Stimulated activated naive CD8-positive, alpha-beta T cell treated with anti-CD3 and anti-CD28 coated beads, Interleukin-15, amount 100 ng/mL, for 72 hours (primary cell): ENCODE measurements at regions not wholly inside any gene's neighbourhood (a gene's known extent, or its start where the extent isn't known, plus 50 kb on each side); places are given as distances from the start of the nearest gene placed in this dataset.
A peak's percentile ranks its signal among the peaks of the same experiment; 100 is the strongest.

Source experiments
- ATAC-seq: fragments of 150-1000 bp; cut with Tn5 transposase; 2 replicates; pipeline ENCODE4 v1.10.0; 2021; ENCODE audit warnings: mild to moderate bottlenecking, moderate library complexity
- DNase-seq, 2 donors: peaks; one replicate each; pipeline ENCODE4 v3.0.0; 2021 to 2022
- H3K27ac Mint-ChIP-seq, 2 donors: one replicate each; pipeline ENCODE4 v1.8.0; 2022; ENCODE audit warnings: mild to moderate bottlenecking in 2 of 2, mixed read lengths in 2 of 2, moderate library complexity in 2 of 2
- H3K27me3 Mint-ChIP-seq: one replicate; pipeline ENCODE4 v1.8.0; 2022; ENCODE audit warnings: mixed read lengths
- H3K4me1 Mint-ChIP-seq: one replicate; pipeline ENCODE4 v1.8.0; 2022; ENCODE audit warnings: mild to moderate bottlenecking, mixed read lengths
- H3K4me3 Mint-ChIP-seq, 2 donors: one replicate each; pipeline ENCODE4 v1.8.0; 2022; ENCODE audit warnings: mild to moderate bottlenecking in 2 of 2, mixed read lengths in 2 of 2, moderate library complexity in 1 of 2
- H3K9me3 Mint-ChIP-seq, 2 donors: one replicate each; pipeline ENCODE4 v1.8.0; 2022; ENCODE audit warnings: mixed read lengths in 2 of 2

- DNase-seq (no peak), ATAC-seq (no peak)
- Mint-ChIP-seq H3K9me3 (no peaks in the 10 kb centered on the region), H3K4me1 (no peaks in the 10 kb centered on the region), H3K4me3 (no peak overlapping the region), H3K27ac (no peak overlapping the region), H3K27me3 (peaks cover 19% of the 10 kb centered on the region)
These were observed 286.9 kb downstream of the PARP8 start for GRCh38 chr5:50953290-50953689.

GRCh38 chr5:50958852-50959457 lies 292.5 kb downstream of the PARP8 start:
- Mint-ChIP-seq H3K27ac (no peak overlapping the region), H3K4me1 (peaks cover 13% of the 10 kb centered on the region), H3K4me3 (no peak overlapping the region), H3K27me3 (peaks cover 49% of the 10 kb centered on the region), H3K9me3 (no peaks in the 10 kb centered on the region)
- no peak for DNase-seq
- no peak for ATAC-seq

GRCh38 chr5:50962934-50963872 lies 296.8 kb downstream of the PARP8 start:
- ATAC-seq (peak; percentile 85), DNase-seq (peak; percentile 63 to 73)
- Mint-ChIP-seq H3K27me3 (peaks cover 86% of the 10 kb centered on the region), H3K27ac (no peak overlapping the region), H3K4me1 (peaks cover 49% of the 10 kb centered on the region), H3K4me3 (peak overlapping the region; percentile 80), H3K9me3 (no peaks in the 10 kb centered on the region)

GRCh38 chr5:50963971-50964745 lies 297.7 kb downstream of the PARP8 start:
- H3K4me1 Mint-ChIP-seq = peaks cover 59% of the 10 kb centered on the region

GRCh38 chr5:50964746-50965653 lies 298.6 kb downstream of the PARP8 start:
- DNase-seq = no peak
- Mint-ChIP-seq H3K27ac (no peak overlapping the region), H3K4me3 (peak overlapping the region in 1 of 2 donors; percentile 65), H3K27me3 (peaks cover 86% of the 10 kb centered on the region), H3K4me1 (peaks cover 66% of the 10 kb centered on the region), H3K9me3 (no peaks in the 10 kb centered on the region)
- no peak for ATAC-seq

More at GRCh38 chr5:50963971-50964745, 297.7 kb downstream of the PARP8 start:
- Mint-ChIP-seq H3K9me3 (no peaks in the 10 kb centered on the region), H3K27ac (no peak overlapping the region), H3K27me3 (peaks cover 86% of the 10 kb centered on the region), H3K4me3 (peak overlapping the region; percentile 65 to 80)
- no peak for ATAC-seq
- DNase-seq = peak in 1 of 2 donors; percentile 11

GRCh38 chr5:50965654-50966375 lies 299.4 kb downstream of the PARP8 start:
- no peak for ATAC-seq
- peak overlapping the region in 1 of 2 donors; percentile 19 for H3K27ac Mint-ChIP-seq
- no peak for DNase-seq
- H3K27me3 Mint-ChIP-seq = peaks cover 86% of the 10 kb centered on the region
- peaks cover 66% of the 10 kb centered on the region for H3K4me1 Mint-ChIP-seq
- peak overlapping the region; percentile 71 to 79 for H3K4me3 Mint-ChIP-seq
- H3K9me3 Mint-ChIP-seq = no peaks in the 10 kb centered on the region

GRCh38 chr5:50967009-50967562 lies 300.6 kb downstream of the PARP8 start:
- ATAC-seq = no peak
- peaks cover 84% of the 10 kb centered on the region for H3K27me3 Mint-ChIP-seq
- H3K9me3 Mint-ChIP-seq = no peaks in the 10 kb centered on the region
- peak overlapping the region; percentile 78 to 79 for H3K4me3 Mint-ChIP-seq
- no peak overlapping the region for H3K27ac Mint-ChIP-seq
- no peak for DNase-seq
- H3K4me1 Mint-ChIP-seq = peaks cover 66% of the 10 kb centered on the region

GRCh38 chr5:50967563-50968355 lies 301.3 kb downstream of the PARP8 start:
- ATAC-seq (no peak), DNase-seq (no peak)
- peak overlapping the region; percentile 78 to 79 for H3K4me3 Mint-ChIP-seq
- no peak overlapping the region for H3K27ac Mint-ChIP-seq
- H3K27me3 Mint-ChIP-seq = peaks cover 82% of the 10 kb centered on the region
- H3K4me1 Mint-ChIP-seq = peaks cover 65% of the 10 kb centered on the region
- H3K9me3 Mint-ChIP-seq = no peaks in the 10 kb centered on the region

GRCh38 chr5:50968356-50969149 lies 302.1 kb downstream of the PARP8 start:
- H3K27me3 Mint-ChIP-seq = peaks cover 74% of the 10 kb centered on the region

GRCh38 chr5:50969151-50970031 lies 303.0 kb downstream of the PARP8 start:
- DNase-seq (no peak), ATAC-seq (no peak)
- H3K9me3 Mint-ChIP-seq = no peaks in the 10 kb centered on the region
- peak overlapping the region; percentile 78 to 79 for H3K4me3 Mint-ChIP-seq
- peak overlapping the region in 1 of 2 donors; percentile 42 for H3K27ac Mint-ChIP-seq
- H3K4me1 Mint-ChIP-seq = peaks cover 49% of the 10 kb centered on the region
- peaks cover 65% of the 10 kb centered on the region for H3K27me3 Mint-ChIP-seq

More at GRCh38 chr5:50968356-50969149, 302.1 kb downstream of the PARP8 start:
- H3K4me1 Mint-ChIP-seq = peaks cover 57% of the 10 kb centered on the region
- no peak for DNase-seq
- H3K27ac Mint-ChIP-seq = no peak overlapping the region
- peak overlapping the region; percentile 78 to 79 for H3K4me3 Mint-ChIP-seq
- no peak for ATAC-seq
- no peaks in the 10 kb centered on the region for H3K9me3 Mint-ChIP-seq

GRCh38 chr5:50975840-50976239 lies 309.4 kb downstream of the PARP8 start:
- no peak for ATAC-seq
- H3K9me3 Mint-ChIP-seq = no peaks in the 10 kb centered on the region
- peaks cover 15% of the 10 kb centered on the region for H3K27me3 Mint-ChIP-seq
- DNase-seq = no peak
- H3K4me1 Mint-ChIP-seq = no peaks in the 10 kb centered on the region
- H3K4me3 Mint-ChIP-seq = no peak overlapping the region
- H3K27ac Mint-ChIP-seq = no peak overlapping the region

GRCh38 chr5:50978924-50979323 lies 312.5 kb downstream of the PARP8 start:
- Mint-ChIP-seq H3K4me1 (no peaks in the 10 kb centered on the region), H3K27ac (no peak overlapping the region), H3K27me3 (peaks cover 14% of the 10 kb centered on the region), H3K9me3 (no peaks in the 10 kb centered on the region), H3K4me3 (no peak overlapping the region)
- ATAC-seq (no peak), DNase-seq (no peak)
